22Rv1 (cell line): ENCODE measurements at regions not wholly inside any gene's neighbourhood (a gene's known extent, or its start where the extent isn't known, plus 50 kb on each side); places are given as distances from the start of the nearest gene placed in this dataset.

Source experiments
- H3K27ac ChIP-seq: fragments of 450-650 bp; 2 replicates; pipeline ENCODE4 v1.5.1; 2017
- ZFX ChIP-seq: fragments of 450-650 bp; IDR thresholded peaks from 2 replicates; pipeline ENCODE4 v1.6.1; 2017; ENCODE audit warnings: antibody characterized with exemption, borderline replicate concordance
- TF ChIP-seq, protein P1 (sequence below): fragments of 450-650 bp; IDR thresholded peaks from 2 replicates; pipeline ENCODE4 v1.5.1; 2017; ENCODE audit warnings: mild to moderate bottlenecking

DNA sequence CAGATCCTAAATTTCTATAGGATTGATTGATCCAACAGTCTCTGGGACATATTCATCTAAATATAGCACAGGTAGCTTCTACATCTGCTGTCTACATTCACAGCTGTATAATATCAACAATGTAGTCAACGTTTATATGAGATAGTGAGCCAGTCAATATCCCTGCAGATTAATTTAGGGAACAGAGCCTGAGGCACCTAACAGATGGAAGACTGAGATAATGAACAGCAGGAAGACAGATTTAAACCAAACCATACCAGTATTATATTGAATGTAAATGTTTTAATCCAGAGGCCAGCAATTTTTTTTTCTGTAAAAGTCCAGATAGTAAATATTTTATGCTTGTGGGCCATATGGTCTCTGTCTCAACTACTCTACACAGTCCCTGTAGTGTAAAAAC, 2072.4 kb downstream of the MRPL39 start:
- no peak for TF ChIP-seq ZFX
- TF ChIP-seq, protein P1, sequence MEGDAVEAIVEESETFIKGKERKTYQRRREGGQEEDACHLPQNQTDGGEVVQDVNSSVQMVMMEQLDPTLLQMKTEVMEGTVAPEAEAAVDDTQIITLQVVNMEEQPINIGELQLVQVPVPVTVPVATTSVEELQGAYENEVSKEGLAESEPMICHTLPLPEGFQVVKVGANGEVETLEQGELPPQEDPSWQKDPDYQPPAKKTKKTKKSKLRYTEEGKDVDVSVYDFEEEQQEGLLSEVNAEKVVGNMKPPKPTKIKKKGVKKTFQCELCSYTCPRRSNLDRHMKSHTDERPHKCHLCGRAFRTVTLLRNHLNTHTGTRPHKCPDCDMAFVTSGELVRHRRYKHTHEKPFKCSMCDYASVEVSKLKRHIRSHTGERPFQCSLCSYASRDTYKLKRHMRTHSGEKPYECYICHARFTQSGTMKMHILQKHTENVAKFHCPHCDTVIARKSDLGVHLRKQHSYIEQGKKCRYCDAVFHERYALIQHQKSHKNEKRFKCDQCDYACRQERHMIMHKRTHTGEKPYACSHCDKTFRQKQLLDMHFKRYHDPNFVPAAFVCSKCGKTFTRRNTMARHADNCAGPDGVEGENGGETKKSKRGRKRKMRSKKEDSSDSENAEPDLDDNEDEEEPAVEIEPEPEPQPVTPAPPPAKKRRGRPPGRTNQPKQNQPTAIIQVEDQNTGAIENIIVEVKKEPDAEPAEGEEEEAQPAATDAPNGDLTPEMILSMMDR, result no peak
- H3K27ac ChIP-seq, result no peak overlapping the region

DNA sequence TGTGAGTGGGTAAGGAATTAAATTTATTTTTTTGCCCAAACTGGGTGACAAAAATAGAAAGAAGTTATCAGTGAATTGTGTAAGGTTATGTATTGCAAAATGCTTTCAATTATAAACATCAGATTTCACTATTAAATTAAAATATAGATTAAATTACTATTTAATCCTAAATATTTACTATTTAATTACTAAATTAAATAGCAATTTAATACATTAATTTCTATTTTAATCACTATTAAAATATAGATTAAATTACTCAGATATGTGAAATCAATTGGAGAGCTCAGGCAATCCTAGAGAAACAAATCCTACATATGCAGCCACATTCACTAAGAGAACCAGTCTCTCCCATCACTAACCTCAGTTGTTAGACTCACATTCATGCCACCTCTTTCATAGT, 2075.8 kb downstream of the MRPL39 start:
- H3K27ac ChIP-seq, result no peak overlapping the region
- TF ChIP-seq, protein P1, result no peak
- no peak for TF ChIP-seq ZFX

DNA sequence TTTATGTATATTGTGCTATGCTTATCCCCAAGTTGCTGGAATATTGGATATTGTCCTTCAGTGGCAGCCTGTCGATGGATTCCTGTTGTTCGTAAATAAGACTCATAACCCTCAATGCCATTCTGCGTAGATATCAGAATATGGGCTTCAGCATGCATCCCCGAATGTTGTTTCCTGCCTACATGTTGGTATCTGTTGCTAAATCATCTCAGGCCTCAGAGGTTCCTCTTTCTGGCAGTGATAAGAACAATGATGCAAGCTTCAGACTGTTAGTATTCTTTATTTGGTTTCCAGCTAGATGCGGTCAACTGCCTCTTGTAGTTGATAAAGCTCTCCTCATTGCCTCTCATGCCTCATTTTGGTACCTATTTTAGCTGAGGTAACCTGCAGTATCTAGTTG, 2082.6 kb downstream of the MRPL39 start:
- TF ChIP-seq, protein P1, result no peak
- no peak for TF ChIP-seq ZFX

DNA sequence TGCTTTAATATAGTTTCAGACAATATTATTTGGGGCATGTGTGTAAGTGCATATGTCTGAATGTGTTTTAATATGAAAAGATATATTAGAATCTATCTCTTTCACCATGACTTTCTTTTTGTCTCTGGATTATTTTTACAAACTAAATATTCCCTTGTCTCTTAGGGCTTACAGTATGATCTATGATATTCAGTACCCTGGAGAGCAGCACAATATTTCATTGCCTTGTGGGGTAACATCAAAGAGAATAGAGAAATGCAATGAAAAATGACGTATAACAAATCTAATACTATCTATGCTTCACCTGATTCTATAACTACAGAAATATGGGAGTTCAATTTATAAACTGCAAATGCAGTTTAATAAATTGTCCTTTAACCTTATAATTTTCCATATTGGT, 2084.5 kb downstream of the MRPL39 start:
- no peak overlapping the region for H3K27ac ChIP-seq

More for the DNA sequence above, 2082.6 kb downstream of the MRPL39 start:
- H3K27ac ChIP-seq, result no peak overlapping the region

DNA sequence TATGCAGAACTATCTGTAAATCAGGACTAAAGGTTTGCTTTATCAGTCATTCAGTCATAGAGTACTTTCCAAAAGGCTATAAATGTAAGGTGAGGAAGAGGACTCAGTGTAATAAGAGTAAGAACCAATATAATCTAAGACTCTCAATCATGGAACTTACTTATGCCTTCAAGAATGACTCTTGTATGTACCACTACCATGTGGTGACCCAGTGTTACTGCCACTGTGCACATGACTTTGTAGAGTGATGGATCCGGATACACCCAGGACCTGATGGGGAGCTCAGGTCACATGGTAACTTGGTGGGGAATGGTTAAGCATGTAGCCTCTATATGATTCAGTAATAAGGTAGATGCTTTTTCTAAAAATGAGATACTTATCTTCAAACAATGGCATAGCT, 2099.8 kb downstream of the MRPL39 start:
- no peak for TF ChIP-seq ZFX
- no peak overlapping the region for H3K27ac ChIP-seq

More for the DNA sequence above, 2084.5 kb downstream of the MRPL39 start:
- no peak for TF ChIP-seq ZFX
- TF ChIP-seq, protein P1, result no peak

DNA sequence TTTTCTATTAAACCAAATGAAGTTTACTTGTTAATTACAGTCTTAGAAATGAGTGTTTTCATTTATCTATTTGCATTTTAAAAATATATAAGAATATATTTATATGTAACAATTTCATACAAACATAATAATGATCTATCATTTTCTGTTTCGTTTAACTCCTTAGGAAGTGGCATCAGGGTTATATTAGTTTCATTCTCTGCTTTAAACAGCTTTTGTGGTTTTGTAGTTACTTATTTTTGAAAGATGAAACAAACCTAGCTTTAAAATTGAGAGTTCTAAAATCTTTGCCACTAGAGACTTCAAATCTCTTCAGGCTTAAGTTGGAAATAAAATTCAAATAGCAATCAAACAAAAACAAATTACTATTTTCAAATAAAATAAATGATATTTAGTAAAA, 2110.6 kb downstream of the MRPL39 start:
- no peak for TF ChIP-seq ZFX
- TF ChIP-seq, protein P1, result no peak
- H3K27ac ChIP-seq, result no peak overlapping the region

DNA sequence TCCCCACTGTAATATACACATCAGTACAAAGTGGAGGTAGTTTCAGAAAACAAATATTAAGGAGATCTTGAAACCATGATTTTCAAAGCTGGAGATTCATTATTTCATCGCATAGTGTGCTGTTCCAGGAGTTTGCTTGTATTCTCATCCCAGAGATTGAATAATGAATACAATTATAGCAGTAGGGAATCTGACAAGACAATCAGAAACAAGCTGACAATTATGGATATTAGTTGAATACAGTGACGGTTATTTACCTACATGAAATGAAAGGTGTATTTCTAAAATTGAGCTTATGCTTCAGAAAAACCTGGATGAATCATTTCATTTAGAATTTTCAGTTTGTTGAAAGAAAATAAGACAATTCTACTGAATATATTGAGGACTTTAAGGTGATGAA, 2119.0 kb downstream of the MRPL39 start:
- TF ChIP-seq ZFX, result no peak
- TF ChIP-seq, protein P1, result no peak
- H3K27ac ChIP-seq, result no peak overlapping the region

DNA sequence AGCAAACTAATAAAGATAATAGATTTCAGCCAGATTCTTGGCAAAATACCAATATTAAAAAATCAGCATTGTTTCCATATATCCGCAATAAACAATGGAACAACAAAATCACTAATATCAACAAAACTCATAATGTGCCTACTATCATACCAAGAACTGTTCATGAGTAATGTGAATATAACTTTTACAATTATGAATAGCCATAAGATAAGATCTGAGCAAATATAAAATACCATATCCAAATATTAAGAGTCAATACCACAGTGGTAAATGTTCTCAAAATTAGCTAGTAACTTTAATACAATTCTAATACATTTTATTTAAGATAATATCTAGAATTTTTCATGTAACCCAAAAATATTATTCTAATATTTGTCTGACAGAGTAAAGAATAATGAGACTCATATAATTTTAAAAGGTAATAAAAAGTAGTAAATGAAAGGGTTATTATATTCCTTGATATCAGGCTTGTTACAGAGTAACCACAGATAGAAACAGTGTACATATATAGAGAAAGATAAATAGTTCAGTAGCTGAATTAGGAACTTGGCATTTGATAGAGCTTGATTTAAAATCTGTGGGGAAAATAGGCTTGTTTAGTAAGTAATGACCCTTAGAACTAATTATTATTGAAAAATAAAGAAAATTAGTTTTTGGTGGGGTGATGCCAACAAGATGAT, 2126.6 kb downstream of the MRPL39 start:
- peak overlapping the region; percentile 44 for H3K27ac ChIP-seq
- no peak for TF ChIP-seq ZFX
- TF ChIP-seq, protein P1, result no peak
